HG03108 (cell line): ENCODE measurements at regions not wholly inside any gene's neighbourhood (a gene's known extent, or its start where the extent isn't known, plus 50 kb on each side); places are given as distances from the start of the nearest gene placed in this dataset.
"Not testable (repeated sequence)": the region's sequence is repeated elsewhere in the genome, so short reads cannot be mapped to it uniquely, and the experiment has no call there.

Source experiments
- ATAC-seq: cut with Tn5 transposase; IDR thresholded peaks from one replicate; pipeline ENCODE4 v1.9.1; 2021; ENCODE audit warnings: moderate library complexity; ENCODE audit not compliant: unreplicated experiment

DNA sequence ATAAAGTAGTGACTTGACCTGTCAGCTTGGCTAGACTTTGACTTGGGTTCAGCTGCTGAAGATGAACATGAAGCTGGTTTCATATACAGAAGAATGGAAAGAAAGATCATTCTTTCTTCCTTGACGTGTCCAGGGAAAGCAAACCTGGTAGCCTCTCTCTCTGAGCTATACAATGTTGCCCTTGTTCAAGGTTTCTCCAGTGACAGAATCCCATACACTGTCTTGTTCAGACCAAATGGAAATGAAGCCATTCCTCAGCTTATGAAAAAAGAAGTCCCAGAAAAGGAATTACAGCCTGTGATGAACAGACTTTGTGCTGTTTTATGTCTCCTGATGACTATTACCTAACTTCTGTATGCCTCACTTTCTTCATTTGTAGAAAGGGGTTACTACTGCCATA, 349.8 kb upstream of the KLF4 start:
- ATAC-seq: no peak

DNA sequence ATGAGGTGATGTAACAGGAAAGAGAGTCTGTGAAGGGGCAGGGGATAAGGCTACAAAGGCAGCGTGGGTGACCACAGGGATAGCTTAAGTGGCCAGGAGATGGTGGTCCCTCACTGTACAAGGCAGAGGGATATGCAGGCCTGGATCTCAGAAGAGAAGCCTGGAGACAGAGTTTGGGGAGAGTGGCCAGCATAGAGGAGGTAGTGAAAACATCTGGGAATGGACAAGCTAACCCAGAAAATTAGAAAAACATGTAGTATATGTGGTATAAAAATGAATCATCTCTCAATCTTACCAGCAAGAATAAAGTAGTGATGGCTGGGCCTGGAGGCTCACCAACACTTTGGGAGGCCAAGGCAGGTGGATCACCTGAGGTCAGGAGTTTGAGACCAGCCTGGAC, 349.2 kb upstream of the KLF4 start:
- no peak for ATAC-seq

- no peak for ATAC-seq
Observed at GRCh38 chr9:107836300-107836699, 346.7 kb upstream of the KLF4 start.

GRCh38 chr9:107833295-107833694, 343.7 kb upstream of the KLF4 start:
- ATAC-seq: no peak

GRCh38 chr9:107832871-107833270, 343.3 kb upstream of the KLF4 start:
- ATAC-seq: no peak

DNA sequence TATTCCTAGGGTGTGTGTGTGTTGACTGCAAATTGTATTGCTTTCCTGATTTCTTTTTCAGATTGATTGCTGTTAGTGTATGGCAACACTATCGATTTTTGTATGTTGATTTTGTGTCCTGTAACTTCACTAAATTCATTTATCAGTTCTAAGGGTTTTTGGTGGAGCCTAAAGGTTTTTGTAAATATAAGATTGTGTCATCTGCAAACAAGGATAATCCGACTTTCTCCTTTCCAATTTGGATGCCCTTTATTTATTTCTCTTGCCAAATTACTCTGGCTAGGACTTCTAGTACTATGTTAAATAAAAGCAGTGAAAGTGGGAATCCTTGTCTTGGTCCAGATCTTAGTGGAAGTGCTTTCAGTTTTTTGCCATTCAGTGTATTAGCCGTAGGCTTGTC, 340.9 kb upstream of the KLF4 start:
- no peak for ATAC-seq

GRCh38 chr9:107827884-107828283, 338.3 kb upstream of the KLF4 start:
- no peak for ATAC-seq

GRCh38 chr9:107827304-107827703, 337.7 kb upstream of the KLF4 start:
- no peak for ATAC-seq

GRCh38 chr9:107826688-107826983, 337.1 kb upstream of the KLF4 start:
- not testable (repeated sequence) for ATAC-seq

GRCh38 chr9:107824556-107824955, 335.0 kb upstream of the KLF4 start:
- ATAC-seq: no peak

DNA sequence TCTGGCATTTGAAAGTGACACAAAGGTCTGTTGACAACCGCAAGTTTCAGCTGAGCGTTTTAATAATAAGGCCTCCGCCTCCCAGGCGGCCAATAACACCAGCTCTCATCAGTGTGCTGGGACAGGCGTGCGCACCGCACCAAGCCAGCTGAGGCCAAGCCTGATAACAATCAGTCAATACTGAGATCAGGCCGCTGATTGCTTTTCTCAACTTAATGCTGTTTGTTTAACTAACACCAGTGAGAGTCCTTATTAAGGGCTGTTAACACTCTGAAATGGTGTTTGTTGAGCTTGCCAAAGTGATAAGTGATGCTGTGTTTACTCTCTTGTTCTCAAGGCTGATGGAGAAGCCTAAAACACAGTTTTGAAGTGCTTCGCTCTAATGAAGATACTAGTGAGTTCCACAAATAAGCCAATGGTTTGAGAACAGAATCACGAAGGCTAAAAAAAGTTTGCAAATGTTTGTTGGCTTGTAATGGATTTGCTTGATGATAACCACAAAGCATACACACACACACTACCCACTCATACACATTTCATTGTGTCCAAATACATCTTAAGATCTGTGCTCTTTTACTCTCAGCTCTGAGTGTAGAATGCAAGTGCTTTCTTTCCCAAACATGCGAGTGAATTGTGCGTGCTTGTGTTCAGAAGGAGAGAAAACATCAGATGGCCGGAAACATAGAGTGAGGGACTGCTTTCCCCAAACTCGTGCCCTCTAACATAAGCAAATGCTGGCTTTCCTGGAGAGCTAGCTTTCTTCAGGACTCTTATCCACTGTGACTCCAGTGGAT, 330.4 kb upstream of the KLF4 start:
- no peak for ATAC-seq

- not testable (repeated sequence) for ATAC-seq
Observed at GRCh38 chr9:107818503-107818829, 328.9 kb upstream of the KLF4 start.

GRCh38 chr9:107817595-107818502, 328.3 kb upstream of the KLF4 start:
- not testable (repeated sequence) for ATAC-seq

GRCh38 chr9:107816561-107817021, 327.0 kb upstream of the KLF4 start:
- no peak for ATAC-seq

DNA sequence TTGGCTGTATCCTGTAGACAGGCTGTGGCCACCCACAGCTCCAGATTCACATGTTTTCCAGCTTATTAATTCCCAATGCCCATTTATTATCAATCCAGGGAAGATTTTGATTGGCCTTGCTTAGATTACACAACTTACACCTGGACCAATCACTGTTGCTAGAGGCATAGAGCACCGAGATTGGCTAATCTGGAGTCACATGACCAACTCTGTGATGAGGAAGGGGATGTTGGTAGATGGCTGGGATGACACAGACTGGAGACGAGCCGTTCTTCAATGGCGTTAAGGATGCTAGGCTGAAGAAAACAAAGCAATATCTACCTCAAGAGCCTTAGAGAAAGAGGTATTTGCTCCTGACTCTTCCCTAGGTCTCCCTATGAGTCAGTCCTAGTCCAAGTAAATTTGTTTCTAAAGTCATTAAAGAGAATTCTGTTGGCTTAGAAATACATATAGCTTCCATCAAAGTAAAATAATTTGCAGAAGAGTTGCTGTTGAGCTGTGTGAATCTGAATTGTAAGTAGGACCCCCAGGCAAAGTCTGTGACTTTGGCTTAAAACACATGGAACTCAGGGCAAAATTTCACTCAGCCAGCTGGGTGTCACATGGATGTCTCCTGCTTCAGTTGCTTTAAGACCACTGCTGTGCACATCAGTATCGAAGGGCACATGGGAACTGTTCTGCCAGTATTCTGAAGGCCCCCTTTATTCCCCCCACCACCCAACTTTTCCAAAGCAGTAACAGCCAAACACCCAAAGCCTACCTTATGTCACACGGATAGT, 326.4 kb upstream of the KLF4 start:
- ATAC-seq: no peak

- no peak for ATAC-seq
Observed at GRCh38 chr9:107813287-107813686, 323.7 kb upstream of the KLF4 start.

GRCh38 chr9:107810461-107810961, 320.9 kb upstream of the KLF4 start:
- no peak for ATAC-seq

DNA sequence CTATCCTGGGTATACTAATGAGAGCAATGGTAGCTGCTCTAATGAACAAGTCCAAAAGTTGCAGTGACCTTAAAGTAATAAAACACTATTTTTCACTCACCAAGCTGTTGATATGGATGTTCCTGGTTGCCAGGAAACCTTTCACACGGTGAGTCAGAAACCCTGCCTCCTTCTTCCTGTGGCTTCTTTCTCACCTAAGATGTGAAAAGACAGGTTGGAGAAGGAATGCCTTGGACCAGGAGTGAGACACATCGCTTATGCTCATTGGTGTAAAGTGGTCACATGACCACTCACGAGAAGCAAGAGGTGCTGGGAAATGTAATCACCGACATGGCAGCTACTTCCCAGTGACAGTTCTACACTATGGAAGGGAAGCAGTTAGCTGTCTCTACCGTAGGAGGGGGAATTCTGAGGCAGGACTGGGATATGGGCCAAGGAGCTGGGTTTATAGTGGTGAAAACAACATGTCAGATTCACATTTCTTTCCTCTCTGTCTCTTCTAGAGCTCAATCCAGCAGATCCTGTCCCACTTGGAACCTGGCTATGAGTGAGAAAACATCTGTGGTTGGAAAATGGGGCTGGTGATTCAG, 320.4 kb upstream of the KLF4 start:
- no peak for ATAC-seq

DNA sequence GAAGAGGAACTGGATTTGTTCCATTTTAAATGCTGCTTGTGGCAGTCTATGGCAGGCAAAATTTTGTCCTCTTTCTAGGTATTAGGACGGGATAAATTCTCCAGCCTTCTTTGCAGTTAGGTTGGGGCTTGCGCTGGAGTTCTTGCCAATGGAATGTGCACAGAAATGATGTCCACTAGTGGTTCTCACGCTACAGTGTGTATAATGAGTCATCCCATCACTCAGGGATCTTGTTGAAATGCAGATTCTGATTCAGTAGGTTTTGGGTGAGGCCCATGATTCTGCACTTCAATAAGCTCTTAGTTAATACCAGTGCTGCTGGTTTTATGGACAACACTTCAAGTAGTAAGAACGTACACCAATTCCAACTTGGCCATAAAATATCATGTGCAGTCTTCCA, 317.6 kb upstream of the KLF4 start:
- no peak for ATAC-seq

GRCh38 chr9:107805201-107805600, 315.6 kb upstream of the KLF4 start:
- ATAC-seq: no peak

GRCh38 chr9:107794259-107794658, 304.7 kb upstream of the KLF4 start:
- no peak for ATAC-seq
